NCI-H2196 (cell line): ENCODE measurements at regions not wholly inside any gene's neighbourhood (a gene's known extent, or its start where the extent isn't known, plus 50 kb on each side); places are given as distances from the start of the nearest gene placed in this dataset.
"Not testable (repeated sequence)": the region's sequence is repeated elsewhere in the genome, so short reads cannot be mapped to it uniquely, and the experiment has no call there.

ENCODE experiments used
- DNase-seq: peaks from one replicate; lab custom pipeline; 2025; ENCODE audit not compliant: unreplicated experiment; lab: John Stamatoyannopoulos, UW

GRCh38 chr2:18949871-18950270, 360.5 kb upstream of the NT5C1B start:
- DNase-seq = no peak

- no peak for DNase-seq
These were observed 350.8 kb upstream of the NT5C1B start for GRCh38 chr2:18940184-18940583.

GRCh38 chr2:18939740-18940139, 350.4 kb upstream of the NT5C1B start:
- DNase-seq = not testable (repeated sequence)

- no peak for DNase-seq
These were observed 345.5 kb upstream of the NT5C1B start for GRCh38 chr2:18934886-18935285.

GRCh38 chr2:18932853-18933252, 343.5 kb upstream of the NT5C1B start:
- DNase-seq = no peak

GRCh38 chr2:18930971-18931370, 341.6 kb upstream of the NT5C1B start:
- no peak for DNase-seq

GRCh38 chr2:18927525-18928232, 338.3 kb upstream of the NT5C1B start:
- no peak for DNase-seq

GRCh38 chr2:18926631-18927524, 337.5 kb upstream of the NT5C1B start:
- DNase-seq = no peak

- DNase-seq = no peak
These were observed 335.9 kb upstream of the NT5C1B start for GRCh38 chr2:18925296-18925695.

GRCh38 chr2:18924886-18925285, 335.5 kb upstream of the NT5C1B start:
- DNase-seq = no peak

- DNase-seq = no peak
These were observed 335.0 kb upstream of the NT5C1B start for GRCh38 chr2:18924386-18924785.

- no peak for DNase-seq
These were observed 332.9 kb upstream of the NT5C1B start for GRCh38 chr2:18922276-18922675.

- DNase-seq = no peak
These were observed 328.9 kb upstream of the NT5C1B start for GRCh38 chr2:18918280-18918679.

GRCh38 chr2:18915227-18915626, 325.9 kb upstream of the NT5C1B start:
- DNase-seq = no peak

GRCh38 chr2:18913512-18913911, 324.1 kb upstream of the NT5C1B start:
- no peak for DNase-seq

- DNase-seq = no peak
These were observed 323.0 kb upstream of the NT5C1B start for GRCh38 chr2:18912225-18912888.

GRCh38 chr2:18911416-18911815, 322.0 kb upstream of the NT5C1B start:
- DNase-seq = no peak

- DNase-seq = no peak
These were observed 321.5 kb upstream of the NT5C1B start for GRCh38 chr2:18910843-18911242.

GRCh38 chr2:18907937-18908336, 318.6 kb upstream of the NT5C1B start:
- no peak for DNase-seq

GRCh38 chr2:18907508-18907907, 318.1 kb upstream of the NT5C1B start:
- no peak for DNase-seq

GRCh38 chr2:18903750-18904149, 314.4 kb upstream of the NT5C1B start:
- no peak for DNase-seq

- no peak for DNase-seq
These were observed 311.9 kb upstream of the NT5C1B start for GRCh38 chr2:18901242-18901641.
